ENCODE measurements at regions not wholly inside any gene's neighbourhood (a gene's known extent, or its start where the extent isn't known, plus 50 kb on each side); places are given as distances from the start of the nearest gene placed in this dataset.

- TF ChIP-seq, protein P1, sequence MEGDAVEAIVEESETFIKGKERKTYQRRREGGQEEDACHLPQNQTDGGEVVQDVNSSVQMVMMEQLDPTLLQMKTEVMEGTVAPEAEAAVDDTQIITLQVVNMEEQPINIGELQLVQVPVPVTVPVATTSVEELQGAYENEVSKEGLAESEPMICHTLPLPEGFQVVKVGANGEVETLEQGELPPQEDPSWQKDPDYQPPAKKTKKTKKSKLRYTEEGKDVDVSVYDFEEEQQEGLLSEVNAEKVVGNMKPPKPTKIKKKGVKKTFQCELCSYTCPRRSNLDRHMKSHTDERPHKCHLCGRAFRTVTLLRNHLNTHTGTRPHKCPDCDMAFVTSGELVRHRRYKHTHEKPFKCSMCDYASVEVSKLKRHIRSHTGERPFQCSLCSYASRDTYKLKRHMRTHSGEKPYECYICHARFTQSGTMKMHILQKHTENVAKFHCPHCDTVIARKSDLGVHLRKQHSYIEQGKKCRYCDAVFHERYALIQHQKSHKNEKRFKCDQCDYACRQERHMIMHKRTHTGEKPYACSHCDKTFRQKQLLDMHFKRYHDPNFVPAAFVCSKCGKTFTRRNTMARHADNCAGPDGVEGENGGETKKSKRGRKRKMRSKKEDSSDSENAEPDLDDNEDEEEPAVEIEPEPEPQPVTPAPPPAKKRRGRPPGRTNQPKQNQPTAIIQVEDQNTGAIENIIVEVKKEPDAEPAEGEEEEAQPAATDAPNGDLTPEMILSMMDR (IDR thresholded peaks at IDR 0.05) = no peak
- no peak for TF ChIP-seq POLR2A (IDR thresholded peaks at IDR 0.05)
Measured at GRCh38 chr3:159817571-159817970, 171.1 kb upstream of the IL12A start.
